Ascending aorta (tissue), 2 donors: ENCODE measurements at regions not wholly inside any gene's neighbourhood (a gene's known extent, or its start where the extent isn't known, plus 50 kb on each side); places are given as distances from the start of the nearest gene placed in this dataset.

Experiments used
- DNase-seq, 2 donors: peaks; one replicate each; pipeline ENCODE4 v3.0.0-alpha.2; 2019; ENCODE audit warnings: low spot score in 2 of 2
- H3K27ac ChIP-seq, 2 donors: fragments of 200-600 bp; sonication (generic); one replicate each; pipeline ENCODE4 v1.5.1; 2016 to 2017; ENCODE audit warnings: mild to moderate bottlenecking in 1 of 2
- H3K27me3 ChIP-seq: fragments of 200-600 bp; sonication (generic); one replicate; pipeline ENCODE4 v1.5.1; 2017
- H3K36me3 ChIP-seq, 2 donors: fragments of 200-600 bp; sonication (generic); one replicate each; pipeline ENCODE4 v1.5.1; 2016
- H3K4me1 ChIP-seq, 2 donors: fragments of 200-600 bp; sonication (generic); one replicate each; pipeline ENCODE4 v1.5.1; 2016 to 2017; ENCODE audit warnings: mild to moderate bottlenecking in 1 of 2
- H3K4me3 ChIP-seq, 2 donors: fragments of 200-600 bp; sonication (generic); one replicate each; pipeline ENCODE4 v1.5.1; 2016 to 2017; ENCODE audit warnings: mild to moderate bottlenecking in 1 of 2
- H3K9me3 ChIP-seq, 2 donors: fragments of 200-600 bp; sonication (generic); one replicate each; pipeline ENCODE4 v1.5.1; 2016
- intact Hi-C: fragments of 100-400 bp; cut with DNase I; formaldehyde crosslinking; loops from one replicate; pipeline ENCODE4 v1.15.1; 2023
- TF ChIP-seq, protein P1 (sequence below), 3 experiments: fragments of 200-600 bp in 2 of 3; fragments of 450-650 bp in 1 of 3; sonication (generic) in 2 of 3; IDR thresholded peaks; one replicate each; pipeline ENCODE4 v1.5.1; 2016 to 2019; ENCODE audit warnings: antibody characterized with exemption in 3 of 3, mild to moderate bottlenecking in 1 of 3, moderate library complexity in 1 of 3

DNA sequence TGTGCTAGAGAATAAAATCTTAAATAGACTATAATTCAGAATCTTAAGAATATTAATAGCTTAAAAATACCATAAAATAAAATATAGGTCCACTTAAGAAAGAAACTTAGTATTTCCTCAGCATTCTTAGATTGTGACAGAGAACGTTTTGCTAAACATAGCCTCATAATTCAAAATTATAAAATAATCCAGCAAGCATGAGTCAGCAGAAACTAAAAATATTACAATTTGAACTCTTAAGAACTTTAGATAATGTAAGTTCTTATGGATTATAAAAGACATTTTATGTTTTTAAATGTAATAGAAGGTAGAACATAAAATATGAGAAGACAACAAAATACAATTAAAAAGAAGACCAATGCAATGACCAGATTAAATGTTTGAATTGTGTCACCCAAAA lies 164.5 kb upstream of the MC4R start:
- H3K4me3 ChIP-seq, result no peak overlapping the region
- TF ChIP-seq, protein P1, sequence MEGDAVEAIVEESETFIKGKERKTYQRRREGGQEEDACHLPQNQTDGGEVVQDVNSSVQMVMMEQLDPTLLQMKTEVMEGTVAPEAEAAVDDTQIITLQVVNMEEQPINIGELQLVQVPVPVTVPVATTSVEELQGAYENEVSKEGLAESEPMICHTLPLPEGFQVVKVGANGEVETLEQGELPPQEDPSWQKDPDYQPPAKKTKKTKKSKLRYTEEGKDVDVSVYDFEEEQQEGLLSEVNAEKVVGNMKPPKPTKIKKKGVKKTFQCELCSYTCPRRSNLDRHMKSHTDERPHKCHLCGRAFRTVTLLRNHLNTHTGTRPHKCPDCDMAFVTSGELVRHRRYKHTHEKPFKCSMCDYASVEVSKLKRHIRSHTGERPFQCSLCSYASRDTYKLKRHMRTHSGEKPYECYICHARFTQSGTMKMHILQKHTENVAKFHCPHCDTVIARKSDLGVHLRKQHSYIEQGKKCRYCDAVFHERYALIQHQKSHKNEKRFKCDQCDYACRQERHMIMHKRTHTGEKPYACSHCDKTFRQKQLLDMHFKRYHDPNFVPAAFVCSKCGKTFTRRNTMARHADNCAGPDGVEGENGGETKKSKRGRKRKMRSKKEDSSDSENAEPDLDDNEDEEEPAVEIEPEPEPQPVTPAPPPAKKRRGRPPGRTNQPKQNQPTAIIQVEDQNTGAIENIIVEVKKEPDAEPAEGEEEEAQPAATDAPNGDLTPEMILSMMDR (IDR thresholded peaks at IDR 0.05), result no peak
- H3K36me3 ChIP-seq, result no peaks in the 10 kb centered on the region
- no peak overlapping the region for H3K27ac ChIP-seq
- H3K27me3 ChIP-seq, result no peaks in the 10 kb centered on the region
- DNase-seq, result no peak
- intact Hi-C loops, result no loop called here
- no peaks in the 10 kb centered on the region for H3K4me1 ChIP-seq
- no peaks in the 10 kb centered on the region for H3K9me3 ChIP-seq

DNA sequence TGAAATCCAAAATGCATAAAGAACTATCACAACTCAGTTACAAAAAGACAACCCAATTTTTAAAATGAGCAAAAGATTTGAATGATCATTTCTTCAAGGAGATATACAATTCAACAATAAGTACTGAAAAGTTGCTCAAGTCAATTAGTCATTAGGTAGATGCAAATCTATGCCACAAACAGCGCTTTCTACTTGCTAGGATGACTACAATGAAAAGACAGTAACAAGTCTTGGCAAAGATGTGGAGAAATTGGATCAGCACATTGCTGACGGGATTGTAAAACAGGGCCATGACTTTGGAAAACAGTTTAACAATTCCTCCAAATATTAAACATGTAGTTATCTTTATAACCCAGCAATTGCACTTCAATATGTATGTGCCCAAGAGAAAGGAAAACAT lies 166.3 kb upstream of the MC4R start:
- Histone ChIP-seq H3K27ac (no peak overlapping the region), H3K27me3 (no peaks in the 10 kb centered on the region), H3K4me1 (no peaks in the 10 kb centered on the region), H3K9me3 (no peaks in the 10 kb centered on the region), H3K4me3 (no peak overlapping the region), H3K36me3 (no peaks in the 10 kb centered on the region)
- DNase-seq, result no peak
- intact Hi-C loops, result no loop called here
- TF ChIP-seq, protein P1 (IDR thresholded peaks at IDR 0.05), result no peak

DNA sequence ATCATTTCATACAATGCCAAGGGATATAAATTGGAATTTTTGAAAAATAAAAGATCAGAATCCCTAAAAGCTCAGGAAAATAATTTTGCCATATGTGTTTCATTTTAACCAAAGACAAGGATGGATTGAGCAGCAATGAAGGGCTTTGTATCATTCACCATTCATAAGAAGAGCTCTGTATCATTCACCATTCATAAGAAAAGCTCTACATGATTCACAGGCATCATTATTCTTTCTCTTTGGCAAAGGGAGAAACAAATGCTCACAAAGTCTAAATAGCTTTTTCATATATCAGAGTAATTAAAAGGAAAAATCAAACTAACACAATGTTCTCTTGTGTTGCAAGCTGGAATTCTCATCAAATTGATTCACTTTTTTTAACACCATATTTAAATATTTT lies 169.1 kb upstream of the MC4R start:
- no peaks in the 10 kb centered on the region for H3K36me3 ChIP-seq
- no peaks in the 10 kb centered on the region for H3K27me3 ChIP-seq
- H3K27ac ChIP-seq, result no peak overlapping the region
- no peaks in the 10 kb centered on the region for H3K9me3 ChIP-seq
- no peak for DNase-seq
- TF ChIP-seq, protein P1 (IDR thresholded peaks at IDR 0.05), result no peak
- no peaks in the 10 kb centered on the region for H3K4me1 ChIP-seq
- no peak overlapping the region for H3K4me3 ChIP-seq
- intact Hi-C loops, result no loop called here

DNA sequence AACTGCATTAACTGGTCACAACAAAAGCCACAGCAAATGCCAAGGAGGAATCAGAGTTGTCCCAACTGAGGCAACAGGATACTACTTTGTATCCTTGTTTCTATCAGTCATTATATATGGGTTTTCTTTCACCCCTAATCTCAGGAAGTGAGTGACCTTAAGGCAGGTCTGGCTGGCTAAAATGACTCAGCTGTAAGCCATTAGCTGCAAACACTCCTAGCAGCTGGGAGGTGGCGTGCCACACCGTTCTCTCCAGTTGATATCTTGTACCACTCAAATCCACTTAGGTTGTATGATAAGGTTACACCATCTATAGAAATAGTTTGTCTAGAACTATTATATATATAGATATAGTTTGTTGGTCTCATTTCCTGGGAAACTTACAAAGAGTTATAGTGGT lies 171.1 kb upstream of the MC4R start:
- TF ChIP-seq, protein P1 (IDR thresholded peaks at IDR 0.05), result no peak
- Histone ChIP-seq H3K27me3 (no peaks in the 10 kb centered on the region), H3K27ac (no peak overlapping the region), H3K4me1 (no peaks in the 10 kb centered on the region), H3K4me3 (no peak overlapping the region), H3K36me3 (no peaks in the 10 kb centered on the region), H3K9me3 (no peaks in the 10 kb centered on the region)
- intact Hi-C loops, result no loop called here
- no peak for DNase-seq

DNA sequence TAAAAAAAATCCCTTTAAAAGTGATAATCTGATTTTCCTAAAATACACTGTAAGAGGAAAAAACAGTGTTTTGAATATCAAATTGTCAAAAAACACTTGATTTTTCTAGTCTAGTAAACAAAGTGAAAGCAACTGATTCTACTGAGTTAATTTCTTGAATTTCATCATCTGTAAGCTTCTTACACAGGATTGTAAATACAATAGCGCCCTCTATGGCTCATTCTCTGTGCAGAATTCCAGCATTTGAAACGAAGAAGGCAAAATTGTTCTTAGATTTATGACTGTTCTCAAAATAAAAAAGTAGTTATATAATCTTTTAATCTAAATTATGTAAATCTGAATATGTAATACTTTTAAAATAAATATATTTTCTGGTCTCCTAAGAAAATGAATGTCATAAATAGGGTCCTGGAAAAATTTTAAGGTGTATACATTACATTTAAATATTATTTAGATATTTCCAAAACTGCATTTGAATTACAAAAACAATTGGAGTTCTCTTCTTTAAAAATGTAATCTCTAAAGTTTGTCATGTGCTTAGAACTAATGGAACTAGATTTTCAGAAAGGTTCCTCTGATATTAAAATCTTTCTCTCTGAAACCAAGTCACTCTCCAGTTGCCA lies 176.9 kb upstream of the MC4R start:
- intact Hi-C loops, result no loop called here
- TF ChIP-seq, protein P1 (IDR thresholded peaks at IDR 0.05), result peak in 2 of 3 experiments; percentile 44 to 46
- Histone ChIP-seq H3K27me3 (no peaks in the 10 kb centered on the region), H3K36me3 (no peaks in the 10 kb centered on the region), H3K27ac (no peak overlapping the region), H3K9me3 (no peaks in the 10 kb centered on the region), H3K4me1 (no peaks in the 10 kb centered on the region), H3K4me3 (no peak overlapping the region)
- DNase-seq, result no peak

DNA sequence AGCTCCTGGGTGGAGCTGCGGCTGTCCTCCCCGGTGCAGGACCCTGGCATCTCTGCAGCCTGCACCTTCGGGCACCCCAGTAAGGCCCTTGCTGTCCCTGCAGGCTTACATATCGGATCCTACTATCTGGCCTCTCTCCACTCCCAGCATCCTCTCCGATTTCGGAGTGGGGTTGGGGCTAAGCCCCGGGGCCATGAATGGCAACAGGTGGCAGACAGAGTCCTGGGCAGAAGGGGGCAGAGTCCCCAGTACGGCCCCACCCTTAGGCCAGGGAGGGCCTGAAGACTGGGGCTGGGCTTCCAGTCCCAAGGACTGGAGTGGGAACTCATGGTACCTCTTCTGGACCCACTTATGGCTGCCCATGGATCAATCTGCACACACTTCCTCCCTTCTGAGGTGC lies 180.4 kb upstream of the MC4R start:
- intact Hi-C loops, result no loop called here
- DNase-seq, result no peak
- TF ChIP-seq, protein P1 (IDR thresholded peaks at IDR 0.05), result no peak

More for the DNA sequence above, 180.4 kb upstream of the MC4R start:
- no peaks in the 10 kb centered on the region for H3K36me3 ChIP-seq
- H3K4me1 ChIP-seq, result no peaks in the 10 kb centered on the region
- H3K9me3 ChIP-seq, result no peaks in the 10 kb centered on the region
- no peak overlapping the region for H3K27ac ChIP-seq
- H3K27me3 ChIP-seq, result no peaks in the 10 kb centered on the region
- no peak overlapping the region for H3K4me3 ChIP-seq
